GM12874 (cell line): ENCODE measurements at regions not wholly inside any gene's neighbourhood (a gene's known extent, or its start where the extent isn't known, plus 50 kb on each side); places are given as distances from the start of the nearest gene placed in this dataset.

Source experiments
- TF ChIP-seq, protein P1 (sequence below): IDR thresholded peaks from 2 replicates; pipeline ENCODE4 v1.5.1; 2011; ENCODE audit warnings: low read depth, mild to moderate bottlenecking, control low read depth, low read length, moderate library complexity; ENCODE audit not compliant: insufficient read depth

DNA sequence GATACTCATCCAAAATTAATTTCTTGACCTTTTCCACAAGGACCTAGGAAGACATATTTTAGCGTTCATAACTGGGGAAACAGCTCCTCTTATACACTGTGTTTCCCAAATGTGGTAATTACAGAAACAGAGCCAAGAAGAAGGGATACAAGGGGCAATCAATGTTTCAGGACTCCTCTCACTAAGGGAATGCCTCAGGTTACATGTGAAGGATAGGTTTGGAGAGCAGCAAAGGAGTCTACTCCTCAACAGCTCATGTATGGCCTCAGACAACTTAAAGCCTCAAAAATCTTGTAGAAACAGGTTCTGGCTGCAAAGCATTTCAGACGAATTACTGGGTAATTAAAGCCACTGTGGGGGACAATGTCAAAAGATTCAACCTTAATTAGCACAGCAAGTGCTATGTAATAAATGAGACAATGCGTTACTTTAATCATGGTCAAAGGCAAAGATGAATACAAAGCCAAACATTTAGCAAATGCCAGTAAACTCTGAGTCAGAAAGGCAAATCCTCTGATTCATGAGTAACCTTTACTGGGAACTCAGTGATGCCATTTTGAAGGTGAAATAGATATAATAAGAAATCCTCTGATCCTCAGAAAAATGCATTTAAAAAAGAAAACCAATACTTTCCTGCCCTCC lies 1111.2 kb downstream of the TUSC7 start:
- TF ChIP-seq, protein P1, sequence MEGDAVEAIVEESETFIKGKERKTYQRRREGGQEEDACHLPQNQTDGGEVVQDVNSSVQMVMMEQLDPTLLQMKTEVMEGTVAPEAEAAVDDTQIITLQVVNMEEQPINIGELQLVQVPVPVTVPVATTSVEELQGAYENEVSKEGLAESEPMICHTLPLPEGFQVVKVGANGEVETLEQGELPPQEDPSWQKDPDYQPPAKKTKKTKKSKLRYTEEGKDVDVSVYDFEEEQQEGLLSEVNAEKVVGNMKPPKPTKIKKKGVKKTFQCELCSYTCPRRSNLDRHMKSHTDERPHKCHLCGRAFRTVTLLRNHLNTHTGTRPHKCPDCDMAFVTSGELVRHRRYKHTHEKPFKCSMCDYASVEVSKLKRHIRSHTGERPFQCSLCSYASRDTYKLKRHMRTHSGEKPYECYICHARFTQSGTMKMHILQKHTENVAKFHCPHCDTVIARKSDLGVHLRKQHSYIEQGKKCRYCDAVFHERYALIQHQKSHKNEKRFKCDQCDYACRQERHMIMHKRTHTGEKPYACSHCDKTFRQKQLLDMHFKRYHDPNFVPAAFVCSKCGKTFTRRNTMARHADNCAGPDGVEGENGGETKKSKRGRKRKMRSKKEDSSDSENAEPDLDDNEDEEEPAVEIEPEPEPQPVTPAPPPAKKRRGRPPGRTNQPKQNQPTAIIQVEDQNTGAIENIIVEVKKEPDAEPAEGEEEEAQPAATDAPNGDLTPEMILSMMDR: no peak

DNA sequence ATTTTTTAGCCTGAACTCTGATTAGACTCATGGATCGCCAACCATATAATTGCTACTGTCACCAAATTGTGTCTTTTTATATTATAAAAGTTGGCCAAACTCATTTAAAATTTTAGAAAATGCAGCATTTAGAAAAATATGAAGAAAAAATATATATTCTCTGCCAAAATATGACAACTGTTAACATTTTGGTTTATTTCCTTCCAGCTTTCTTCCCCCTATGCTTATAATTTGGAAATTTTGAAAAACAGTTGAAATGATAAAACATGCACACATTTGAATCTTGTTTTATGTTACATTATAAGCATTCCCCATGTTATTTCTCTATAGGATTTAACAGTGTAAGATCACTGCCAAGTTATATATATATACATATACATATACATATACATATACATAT lies 1112.8 kb downstream of the TUSC7 start:
- TF ChIP-seq, protein P1: no peak

DNA sequence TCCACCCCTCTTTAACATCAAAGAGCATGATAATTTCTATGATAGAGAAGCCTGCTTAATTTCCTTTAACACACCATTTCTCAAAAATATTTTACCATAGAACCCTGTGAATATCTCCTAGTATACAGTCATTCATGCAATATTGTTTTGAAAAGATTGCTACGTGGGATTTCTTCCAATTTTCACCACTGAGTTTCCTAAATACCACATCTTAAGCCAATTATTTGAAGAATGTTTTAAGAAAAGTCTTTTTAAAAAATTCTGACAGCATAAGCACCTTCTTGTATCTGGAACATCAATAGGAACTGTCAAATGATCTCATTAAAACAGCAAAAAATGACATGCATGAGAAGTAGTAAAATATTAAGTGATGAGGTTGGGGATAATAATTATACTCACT lies 1126.7 kb downstream of the TUSC7 start:
- TF ChIP-seq, protein P1: no peak

DNA sequence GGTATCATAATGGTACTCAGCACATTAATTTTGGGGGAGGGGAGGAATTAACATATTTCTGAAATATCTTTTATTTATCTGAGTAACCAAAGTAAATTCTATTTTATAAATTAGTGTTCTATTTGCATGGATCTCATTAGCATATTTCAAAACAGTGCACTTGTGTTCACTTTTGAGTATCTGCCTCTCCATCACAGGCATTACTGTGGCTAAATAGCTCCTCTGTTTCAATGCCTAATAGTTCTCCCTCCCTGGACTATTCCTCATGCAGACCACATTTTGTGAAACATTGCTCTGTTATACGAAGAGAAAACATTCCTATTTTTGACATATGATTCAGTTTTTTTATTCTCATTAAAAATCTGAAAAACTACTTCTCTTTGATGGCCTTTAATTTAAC lies 1127.8 kb downstream of the TUSC7 start:
- TF ChIP-seq, protein P1: no peak

DNA sequence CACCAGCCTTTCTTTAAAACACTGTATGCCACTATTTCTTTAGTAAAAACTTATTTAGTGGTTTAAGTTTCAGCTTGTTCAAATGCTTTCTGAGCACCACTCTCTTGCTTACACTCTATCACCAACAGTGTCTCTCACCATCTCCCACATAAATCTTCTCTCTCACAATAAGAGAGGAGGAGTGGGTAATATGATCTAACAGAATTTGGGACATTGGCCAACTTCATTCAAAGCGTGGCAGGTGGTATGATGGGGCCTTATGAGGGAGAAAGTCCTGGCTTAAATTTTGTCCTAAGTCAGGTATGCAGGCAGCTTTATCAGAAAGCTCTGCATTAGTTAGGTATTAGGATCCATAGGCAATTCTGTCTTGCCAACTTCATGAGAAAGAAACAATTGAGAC lies 1132.5 kb downstream of the TUSC7 start:
- TF ChIP-seq, protein P1: no peak

DNA sequence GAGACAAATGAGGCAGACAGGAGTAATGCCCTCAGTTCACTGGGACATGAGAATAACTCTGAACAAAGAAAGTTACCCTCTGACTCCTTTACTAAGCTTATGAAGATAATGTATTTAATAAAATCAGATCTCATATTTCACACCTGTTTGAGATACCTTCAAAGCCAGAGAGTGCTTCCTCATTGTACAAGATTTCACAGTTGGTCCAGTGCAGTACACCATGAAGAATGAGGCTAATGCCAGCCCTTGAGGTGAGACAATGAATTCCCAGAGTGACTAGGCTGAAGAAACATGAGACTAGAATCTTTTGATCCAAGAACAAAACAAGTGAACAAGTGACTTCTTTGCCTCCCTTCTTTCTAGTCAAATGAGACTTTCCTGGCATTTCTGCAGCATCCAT lies 1133.8 kb downstream of the TUSC7 start:
- TF ChIP-seq, protein P1: no peak

DNA sequence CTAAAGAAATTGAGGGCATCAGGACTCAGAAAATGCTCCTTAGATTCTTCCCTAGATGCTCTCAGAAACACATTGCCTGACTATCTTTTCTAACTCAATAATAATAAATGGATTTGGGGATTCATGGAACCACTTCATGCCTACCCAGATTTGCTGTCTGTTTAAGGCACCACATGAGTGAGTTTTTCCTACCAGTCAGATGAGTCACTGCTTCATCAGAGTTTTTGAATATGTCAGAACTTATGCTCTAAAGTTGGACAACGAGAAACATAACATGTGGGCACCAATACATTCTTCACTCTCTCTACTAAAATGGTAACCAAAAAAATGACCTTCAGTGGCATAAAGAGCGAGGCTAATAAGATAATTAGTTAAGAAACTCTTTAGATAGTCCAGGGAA lies 1135.1 kb downstream of the TUSC7 start:
- TF ChIP-seq, protein P1: no peak
